IPS DF 4.7 (cell line): ENCODE measurements at regions not wholly inside any gene's neighbourhood (a gene's known extent, or its start where the extent isn't known, plus 50 kb on each side); places are given as distances from the start of the nearest gene placed in this dataset.

Experiments used
- DNase-seq: peaks from one replicate; pipeline ENCODE4 v3.0.0-alpha.2; 2013; ENCODE audit warnings: low spot score; ENCODE audit errors: extremely low read depth

GRCh38 chr16:55115506-55115905 is 184.8 kb downstream of the IRX5 start:
- DNase-seq, result no peak

GRCh38 chr16:55116165-55116920 is 185.7 kb downstream of the IRX5 start:
- no peak for DNase-seq

- DNase-seq, result no peak
Measured at GRCh38 chr16:55118701-55119260, 188.1 kb downstream of the IRX5 start.

GRCh38 chr16:55120408-55120807 is 189.7 kb downstream of the IRX5 start:
- no peak for DNase-seq

GRCh38 chr16:55120826-55121225 is 190.2 kb downstream of the IRX5 start:
- no peak for DNase-seq

GRCh38 chr16:55123652-55124051 is 193.0 kb downstream of the IRX5 start:
- DNase-seq, result no peak

- DNase-seq, result no peak
Measured at GRCh38 chr16:55125818-55126385, 195.2 kb downstream of the IRX5 start.

GRCh38 chr16:55126456-55126855 is 195.8 kb downstream of the IRX5 start:
- DNase-seq, result no peak

- no peak for DNase-seq
Measured at GRCh38 chr16:55130456-55130855, 193.5 kb upstream of the IRX6 start.

GRCh38 chr16:55130911-55131310 is 193.1 kb upstream of the IRX6 start:
- DNase-seq, result no peak

- no peak for DNase-seq
Measured at GRCh38 chr16:55133654-55134053, 190.3 kb upstream of the IRX6 start.

GRCh38 chr16:55136356-55137150 is 187.4 kb upstream of the IRX6 start:
- DNase-seq, result no peak

- no peak for DNase-seq
Measured at GRCh38 chr16:55138298-55138697, 185.7 kb upstream of the IRX6 start.

- no peak for DNase-seq
Measured at GRCh38 chr16:55142405-55142804, 181.6 kb upstream of the IRX6 start.

- no peak for DNase-seq
Measured at GRCh38 chr16:55144651-55145050, 179.4 kb upstream of the IRX6 start.

GRCh38 chr16:55145771-55146603 is 178.0 kb upstream of the IRX6 start:
- DNase-seq, result no peak

GRCh38 chr16:55146966-55147365 is 177.0 kb upstream of the IRX6 start:
- no peak for DNase-seq

- DNase-seq, result no peak
Measured at GRCh38 chr16:55147396-55147795, 176.6 kb upstream of the IRX6 start.

- DNase-seq, result no peak
Measured at GRCh38 chr16:55149622-55150021, 174.4 kb upstream of the IRX6 start.

- DNase-seq, result no peak
Measured at GRCh38 chr16:55151561-55152305, 172.3 kb upstream of the IRX6 start.
